ENCODE measurements at regions not wholly inside any gene's neighbourhood (a gene's known extent, or its start where the extent isn't known, plus 50 kb on each side); places are given as distances from the start of the nearest gene placed in this dataset.
"Not testable (repeated sequence)": the region's sequence is repeated elsewhere in the genome, so short reads cannot be mapped to it uniquely, and the experiment has no call there.

DNA sequence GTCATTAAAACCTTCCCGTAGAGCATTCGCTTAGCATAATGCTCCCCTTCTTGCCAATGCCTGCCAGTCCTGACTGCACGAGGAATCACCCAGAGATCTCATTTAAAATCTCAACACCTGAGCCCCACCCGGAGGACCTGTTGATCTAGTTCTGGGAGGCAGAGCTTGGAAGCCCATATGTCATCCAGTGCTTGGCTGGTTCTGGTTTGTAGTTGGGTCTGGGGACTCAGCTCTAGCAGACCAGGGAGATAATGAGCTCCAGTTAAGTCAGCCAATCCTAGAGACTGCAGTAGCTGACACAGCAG is 131.8 kb upstream of the DAP start:
- no peak for ATAC-seq (replicated peaks)
- H3K4me1 Mint-ChIP-seq (ENCODE audit: low read depth in 2 of 2) = no peaks in the 10 kb centered on the region
- H3K36me3 Mint-ChIP-seq (ENCODE audit: insufficient read depth) = no peaks in the 10 kb centered on the region
- peaks cover 6 to 9% of the 10 kb centered on the region in 2 donors for H3K27me3 Mint-ChIP-seq
- no peak for DNase-seq
- no peak overlapping the region for H3K4me3 Mint-ChIP-seq
- H3K27ac Mint-ChIP-seq = no peak overlapping the region
- H3K9me3 Mint-ChIP-seq = no peaks in the 10 kb centered on the region

DNA sequence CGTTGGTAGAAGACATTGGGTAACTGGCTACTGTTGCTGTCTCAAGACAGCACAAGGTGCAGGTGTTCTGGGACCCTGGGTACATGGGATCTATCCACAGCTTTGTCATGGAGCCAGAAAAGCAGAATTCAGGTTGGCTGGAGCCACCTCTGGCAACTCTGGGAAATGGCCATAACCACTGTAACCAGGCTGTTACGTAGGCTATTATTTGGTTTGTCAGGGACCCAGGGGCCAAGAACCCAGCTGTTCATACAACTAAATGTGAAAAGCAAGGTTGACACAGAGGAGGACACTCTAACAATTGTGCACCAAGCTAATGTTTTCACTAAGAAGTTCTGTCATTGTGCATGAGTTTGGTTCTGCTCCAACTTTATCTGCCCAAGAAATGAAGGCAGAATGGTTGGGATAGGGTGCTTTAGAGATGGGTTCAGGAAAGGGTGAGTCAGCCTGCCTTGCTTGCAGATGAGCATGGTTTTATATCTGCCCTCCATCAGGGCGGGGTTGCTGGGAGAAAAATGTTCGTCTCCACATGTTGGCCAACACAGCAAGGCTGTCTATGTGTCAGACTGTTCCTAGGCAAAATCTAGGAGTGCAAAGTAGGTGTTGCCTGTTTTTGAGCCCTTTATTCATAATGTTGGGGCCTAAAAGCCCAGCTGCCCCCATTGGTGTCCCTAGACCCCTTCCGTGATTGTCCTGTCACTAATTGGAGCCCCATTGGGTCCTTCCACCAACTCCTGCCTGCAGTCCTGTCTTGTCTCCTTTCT is 131.3 kb upstream of the DAP start:
- Mint-ChIP-seq H3K4me3 (no peak overlapping the region), H3K27me3 (peaks cover 6 to 9% of the 10 kb centered on the region in 2 donors), H3K9me3 (no peaks in the 10 kb centered on the region), H3K36me3 (ENCODE audit: insufficient read depth) (no peaks in the 10 kb centered on the region), H3K27ac (no peak overlapping the region), H3K4me1 (ENCODE audit: low read depth in 2 of 2) (no peaks in the 10 kb centered on the region)
- ATAC-seq (replicated peaks) (no peak), DNase-seq (no peak)

GRCh38 chr5:10891193-10891592 is 130.2 kb upstream of the DAP start:
- Mint-ChIP-seq H3K27me3 (peaks cover 3 to 9% of the 10 kb centered on the region in 2 donors), H3K27ac (no peak overlapping the region), H3K9me3 (no peaks in the 10 kb centered on the region), H3K4me1 (ENCODE audit: low read depth in 2 of 2) (no peaks in the 10 kb centered on the region), H3K4me3 (no peak overlapping the region), H3K36me3 (ENCODE audit: insufficient read depth) (no peaks in the 10 kb centered on the region)
- DNase-seq (no peak), ATAC-seq (replicated peaks) (no peak)

GRCh38 chr5:10886497-10886896 is 125.5 kb upstream of the DAP start:
- Mint-ChIP-seq H3K4me1 (ENCODE audit: low read depth in 2 of 2) (no peaks in the 10 kb centered on the region), H3K27me3 (peaks cover 0 to 15% of the 10 kb centered on the region in 2 donors), H3K9me3 (no peaks in the 10 kb centered on the region), H3K4me3 (no peak overlapping the region), H3K27ac (no peak overlapping the region), H3K36me3 (ENCODE audit: insufficient read depth) (no peaks in the 10 kb centered on the region)
- ATAC-seq (replicated peaks) = no peak
- DNase-seq = no peak

DNA sequence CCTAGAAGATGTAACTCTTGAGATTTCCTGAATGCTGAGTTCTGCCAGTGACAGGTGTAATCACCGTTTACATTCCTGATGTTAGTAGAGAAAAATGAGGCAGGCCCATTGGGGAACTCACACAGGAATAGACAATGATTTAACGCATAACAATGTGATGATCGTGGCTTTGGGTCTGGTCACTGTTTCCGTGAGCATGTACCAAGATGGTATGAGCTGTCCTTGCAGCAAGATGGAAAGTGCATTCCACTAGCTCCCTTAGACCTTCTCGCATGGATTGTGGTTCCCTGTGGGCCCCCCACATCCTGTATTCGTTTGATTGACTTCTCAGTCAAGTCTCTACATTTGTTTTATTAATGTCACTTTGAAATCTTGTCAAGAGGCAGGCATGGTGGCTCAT is 124.0 kb upstream of the DAP start:
- DNase-seq (no peak), ATAC-seq (replicated peaks) (no peak)
- Mint-ChIP-seq H3K9me3 (no peaks in the 10 kb centered on the region), H3K36me3 (ENCODE audit: insufficient read depth) (no peaks in the 10 kb centered on the region), H3K27ac (no peak overlapping the region), H3K27me3 (peaks cover 2 to 20% of the 10 kb centered on the region in 2 donors), H3K4me3 (no peak overlapping the region), H3K4me1 (ENCODE audit: low read depth in 2 of 2) (no peaks in the 10 kb centered on the region)

DNA sequence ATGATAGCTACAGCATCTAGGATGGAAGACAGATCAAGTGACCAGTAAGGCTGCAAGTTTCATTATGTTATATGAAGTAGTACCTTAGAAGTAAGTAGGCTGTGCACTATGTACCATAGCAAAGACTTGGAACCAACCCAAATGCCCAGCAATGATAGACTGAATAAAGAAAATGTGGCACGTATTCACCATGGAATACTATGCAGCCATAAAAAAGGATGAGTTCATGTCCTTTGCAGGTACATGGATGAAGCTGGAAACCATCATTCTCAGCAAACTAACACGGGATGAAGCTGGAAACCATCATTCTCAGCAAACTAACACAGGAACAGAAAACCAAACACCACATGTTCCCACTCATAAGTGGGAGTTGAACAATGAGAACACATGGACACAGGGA is 122.9 kb upstream of the DAP start:
- H3K27ac Mint-ChIP-seq; H3K4me1 Mint-ChIP-seq (ENCODE audit: low read depth in 2 of 2); H3K4me3 Mint-ChIP-seq; DNase-seq; ATAC-seq (replicated peaks); H3K9me3 Mint-ChIP-seq; H3K36me3 Mint-ChIP-seq (ENCODE audit: insufficient read depth): not testable (repeated sequence)
- H3K27me3 Mint-ChIP-seq = peaks cover 13 to 20% of the 10 kb centered on the region in 2 donors

DNA sequence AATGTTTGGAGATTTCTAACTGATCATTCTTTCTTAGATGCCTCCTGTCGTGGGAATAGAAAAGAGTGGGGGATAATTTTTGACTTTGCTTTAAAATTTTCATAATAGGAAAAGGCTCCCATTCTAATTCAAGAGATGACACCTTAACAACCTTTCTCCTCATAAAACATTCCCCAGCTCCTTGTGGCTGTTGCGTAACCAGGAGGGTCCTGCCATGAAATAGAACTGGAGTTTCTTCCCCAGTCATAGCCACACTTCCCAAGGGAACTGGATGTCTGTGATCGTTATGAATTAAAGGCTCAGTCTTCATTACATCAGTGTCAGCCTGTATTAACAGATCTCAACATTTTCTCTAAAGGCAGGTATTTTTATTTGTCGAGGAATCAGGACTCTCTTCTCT is 119.9 kb upstream of the DAP start:
- H3K4me3 Mint-ChIP-seq = no peak overlapping the region
- DNase-seq (no peak), ATAC-seq (replicated peaks) (no peak)
- peaks cover 40 to 50% of the 10 kb centered on the region in 2 donors for H3K27me3 Mint-ChIP-seq
- no peaks in the 10 kb centered on the region for H3K36me3 Mint-ChIP-seq (ENCODE audit: insufficient read depth)
- H3K27ac Mint-ChIP-seq = no peak overlapping the region
- H3K9me3 Mint-ChIP-seq = no peaks in the 10 kb centered on the region
- H3K4me1 Mint-ChIP-seq (ENCODE audit: low read depth in 2 of 2) = no peaks in the 10 kb centered on the region

DNA sequence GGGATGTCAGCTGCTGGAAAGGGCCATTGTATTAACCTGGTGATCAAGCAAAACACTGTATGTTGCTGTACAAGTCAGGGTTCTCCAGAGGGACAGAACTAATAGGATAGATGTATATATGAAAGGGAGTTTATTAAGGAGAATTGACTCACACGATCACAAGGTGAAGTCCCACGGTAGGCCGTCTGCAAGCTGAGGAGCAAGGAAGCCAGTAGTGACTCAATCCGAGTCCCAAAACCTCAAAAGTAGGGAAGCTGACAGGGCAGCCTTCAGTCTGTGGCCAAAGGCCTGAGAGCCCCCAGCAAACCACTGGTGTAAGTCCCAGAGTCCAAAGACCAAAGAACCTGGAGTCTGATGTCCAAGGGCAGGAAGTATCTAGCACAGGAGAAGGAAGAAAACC is 116.0 kb upstream of the DAP start:
- ATAC-seq (replicated peaks); H3K9me3 Mint-ChIP-seq; DNase-seq; H3K27ac Mint-ChIP-seq; H3K36me3 Mint-ChIP-seq (ENCODE audit: insufficient read depth); H3K4me3 Mint-ChIP-seq; H3K4me1 Mint-ChIP-seq (ENCODE audit: low read depth in 2 of 2): not testable (repeated sequence)
- peaks cover 51 to 70% of the 10 kb centered on the region in 2 donors for H3K27me3 Mint-ChIP-seq

DNA sequence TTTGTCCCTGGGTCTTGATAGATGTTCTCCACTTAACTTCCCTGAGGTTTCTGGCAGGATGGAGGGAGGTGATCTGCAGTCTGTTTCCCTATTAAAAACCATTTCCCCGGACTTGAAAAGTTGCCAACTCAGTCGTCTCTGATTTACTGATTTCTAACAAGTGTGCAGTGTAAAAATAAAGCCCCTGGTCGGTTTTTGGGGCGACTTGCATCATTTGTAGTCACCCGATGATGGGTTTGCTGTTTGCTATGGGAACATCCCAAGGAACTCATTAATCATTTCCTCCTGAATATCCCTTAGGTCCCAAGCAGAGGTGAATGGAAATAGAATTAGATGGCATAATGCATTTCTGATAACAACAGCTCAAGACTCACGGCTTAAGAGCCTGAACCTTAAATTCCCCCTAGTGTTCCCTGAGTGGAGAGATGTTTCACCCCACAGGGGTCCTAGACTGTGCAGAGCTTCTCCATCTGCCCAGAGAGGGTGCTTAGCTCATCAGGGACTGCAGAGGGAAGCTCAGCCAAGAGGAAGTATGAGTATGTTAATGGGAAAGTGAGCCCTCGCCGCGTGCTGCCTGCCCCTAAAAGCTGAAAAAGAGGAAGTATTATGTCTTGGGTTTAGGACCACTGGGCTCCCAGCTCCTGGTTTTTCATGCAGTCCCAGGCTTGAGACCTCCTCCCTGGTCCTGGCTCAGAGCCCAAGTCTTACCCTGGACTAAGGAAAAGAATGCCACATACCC is 115.1 kb upstream of the DAP start:
- Mint-ChIP-seq H3K4me3 (no peak overlapping the region), H3K36me3 (ENCODE audit: insufficient read depth) (no peaks in the 10 kb centered on the region), H3K9me3 (no peaks in the 10 kb centered on the region), H3K27me3 (peaks cover 51 to 76% of the 10 kb centered on the region in 2 donors), H3K4me1 (ENCODE audit: low read depth in 2 of 2) (no peaks in the 10 kb centered on the region), H3K27ac (no peak overlapping the region)
- ATAC-seq (replicated peaks) = no peak
- DNase-seq = no peak

DNA sequence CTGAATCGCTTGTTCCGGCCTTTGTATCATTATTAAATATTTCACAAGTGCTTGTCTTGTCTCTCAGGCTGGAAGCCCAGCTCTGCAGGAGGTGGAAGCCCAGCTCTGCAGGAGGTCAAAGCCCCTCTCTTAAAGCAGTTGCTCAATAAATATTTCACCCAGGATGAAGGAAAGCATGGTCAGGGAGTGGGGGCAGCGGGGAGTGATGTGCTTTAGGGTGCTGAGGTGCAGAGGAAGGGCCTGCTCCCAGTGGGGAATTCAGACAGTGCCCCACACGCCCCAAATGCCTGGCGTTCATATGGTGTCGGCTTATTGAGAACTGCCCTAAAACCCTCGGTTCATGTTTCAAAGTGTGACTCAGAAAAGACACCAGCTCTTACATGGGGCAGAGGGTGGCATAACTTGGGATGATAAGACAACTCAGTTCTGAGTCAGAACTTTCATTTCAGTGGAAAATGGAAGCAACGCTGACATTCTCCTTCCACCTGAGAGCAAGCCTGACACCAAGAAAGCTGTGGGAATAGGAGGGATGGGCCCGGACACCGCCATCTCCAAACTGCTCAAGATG is 114.3 kb upstream of the DAP start:
- H3K4me3 Mint-ChIP-seq = no peak overlapping the region
- ATAC-seq (replicated peaks) (no peak), DNase-seq (no peak)
- no peak overlapping the region for H3K27ac Mint-ChIP-seq
- H3K9me3 Mint-ChIP-seq = no peaks in the 10 kb centered on the region
- no peaks in the 10 kb centered on the region for H3K36me3 Mint-ChIP-seq (ENCODE audit: insufficient read depth)
- peaks cover 57 to 80% of the 10 kb centered on the region in 2 donors for H3K27me3 Mint-ChIP-seq
- no peaks in the 10 kb centered on the region for H3K4me1 Mint-ChIP-seq (ENCODE audit: low read depth in 2 of 2)

GRCh38 chr5:10874541-10874940 is 113.5 kb upstream of the DAP start:
- Mint-ChIP-seq H3K27me3 (peaks cover 50 to 76% of the 10 kb centered on the region in 2 donors), H3K9me3 (no peaks in the 10 kb centered on the region), H3K4me3 (no peak overlapping the region), H3K4me1 (ENCODE audit: low read depth in 2 of 2) (no peaks in the 10 kb centered on the region), H3K36me3 (ENCODE audit: insufficient read depth) (no peaks in the 10 kb centered on the region), H3K27ac (no peak overlapping the region)
- DNase-seq = no peak
- no peak for ATAC-seq (replicated peaks)

GRCh38 chr5:10870791-10871190 is 109.8 kb upstream of the DAP start:
- Mint-ChIP-seq H3K36me3 (ENCODE audit: insufficient read depth) (no peaks in the 10 kb centered on the region), H3K9me3 (no peaks in the 10 kb centered on the region), H3K4me1 (ENCODE audit: low read depth in 2 of 2) (no peaks in the 10 kb centered on the region), H3K27ac (no peak overlapping the region), H3K27me3 (peaks cover 24 to 40% of the 10 kb centered on the region in 2 donors), H3K4me3 (no peak overlapping the region)
- ATAC-seq (replicated peaks) (no peak), DNase-seq (no peak)

DNA sequence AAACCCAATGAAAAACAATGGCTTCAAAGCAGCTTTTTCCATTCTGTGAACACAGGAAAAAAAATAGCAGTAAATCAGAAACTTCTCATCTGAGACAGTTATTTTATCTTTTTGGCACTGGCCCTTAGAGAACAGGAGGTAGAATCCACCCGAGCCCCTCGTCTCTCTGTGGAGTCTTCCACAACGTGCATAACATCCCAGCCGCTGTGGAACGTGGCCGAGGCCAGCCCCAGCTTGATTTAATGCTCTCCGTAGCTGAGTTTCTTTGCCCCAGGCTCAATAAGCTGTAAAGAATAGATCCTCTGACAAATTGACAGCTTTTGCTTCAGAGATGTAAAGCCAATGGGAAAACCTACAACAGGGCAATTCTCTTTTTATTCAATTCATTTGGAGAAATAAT is 107.9 kb upstream of the DAP start:
- Mint-ChIP-seq H3K36me3 (ENCODE audit: insufficient read depth) (no peaks in the 10 kb centered on the region), H3K4me3 (no peak overlapping the region), H3K27ac (no peak overlapping the region), H3K4me1 (ENCODE audit: low read depth in 2 of 2) (no peaks in the 10 kb centered on the region), H3K27me3 (peaks cover 18 to 22% of the 10 kb centered on the region in 2 donors), H3K9me3 (no peaks in the 10 kb centered on the region)
- DNase-seq (no peak), ATAC-seq (replicated peaks) (no peak)
